ENCODE measurements at regions not wholly inside any gene's neighbourhood (a gene's known extent, or its start where the extent isn't known, plus 50 kb on each side); places are given as distances from the start of the nearest gene placed in this dataset.

DNA sequence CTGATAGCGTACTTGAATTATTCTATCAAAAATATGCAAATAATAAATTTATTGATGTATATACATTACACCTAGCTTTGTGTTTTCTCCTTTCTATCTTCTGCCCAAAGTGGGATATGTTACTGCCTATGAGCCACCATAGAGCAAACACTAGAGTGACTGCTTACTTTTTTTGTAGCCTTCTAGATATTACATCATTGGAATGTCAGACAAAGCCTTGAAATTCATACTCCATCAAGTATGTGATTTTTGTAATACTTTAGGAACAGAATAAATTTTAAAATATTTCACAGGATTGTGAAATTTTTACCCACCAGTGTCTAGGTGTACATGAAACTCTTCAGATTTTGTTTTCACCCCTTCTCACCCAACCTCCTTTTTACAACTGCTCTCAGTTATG is 787.6 kb downstream of the USP25 start:
- no peak for DNase-seq (ENCODE audit: low spot score)
- Histone ChIP-seq H3K9me3 (peaks cover 0 to 8% of the 10 kb centered on the region in 2 donors), H3K27ac (peak overlapping the region in 1 of 2 donors; percentile 35), H3K36me3 (no peaks in the 10 kb centered on the region), H3K27me3 (no peaks in the 10 kb centered on the region), H3K4me1 (peaks cover 0 to 4% of the 10 kb centered on the region in 2 donors), H3K4me3 (no peak overlapping the region)
- TF ChIP-seq, protein P1, sequence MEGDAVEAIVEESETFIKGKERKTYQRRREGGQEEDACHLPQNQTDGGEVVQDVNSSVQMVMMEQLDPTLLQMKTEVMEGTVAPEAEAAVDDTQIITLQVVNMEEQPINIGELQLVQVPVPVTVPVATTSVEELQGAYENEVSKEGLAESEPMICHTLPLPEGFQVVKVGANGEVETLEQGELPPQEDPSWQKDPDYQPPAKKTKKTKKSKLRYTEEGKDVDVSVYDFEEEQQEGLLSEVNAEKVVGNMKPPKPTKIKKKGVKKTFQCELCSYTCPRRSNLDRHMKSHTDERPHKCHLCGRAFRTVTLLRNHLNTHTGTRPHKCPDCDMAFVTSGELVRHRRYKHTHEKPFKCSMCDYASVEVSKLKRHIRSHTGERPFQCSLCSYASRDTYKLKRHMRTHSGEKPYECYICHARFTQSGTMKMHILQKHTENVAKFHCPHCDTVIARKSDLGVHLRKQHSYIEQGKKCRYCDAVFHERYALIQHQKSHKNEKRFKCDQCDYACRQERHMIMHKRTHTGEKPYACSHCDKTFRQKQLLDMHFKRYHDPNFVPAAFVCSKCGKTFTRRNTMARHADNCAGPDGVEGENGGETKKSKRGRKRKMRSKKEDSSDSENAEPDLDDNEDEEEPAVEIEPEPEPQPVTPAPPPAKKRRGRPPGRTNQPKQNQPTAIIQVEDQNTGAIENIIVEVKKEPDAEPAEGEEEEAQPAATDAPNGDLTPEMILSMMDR (IDR thresholded peaks at IDR 0.05) = no peak

DNA sequence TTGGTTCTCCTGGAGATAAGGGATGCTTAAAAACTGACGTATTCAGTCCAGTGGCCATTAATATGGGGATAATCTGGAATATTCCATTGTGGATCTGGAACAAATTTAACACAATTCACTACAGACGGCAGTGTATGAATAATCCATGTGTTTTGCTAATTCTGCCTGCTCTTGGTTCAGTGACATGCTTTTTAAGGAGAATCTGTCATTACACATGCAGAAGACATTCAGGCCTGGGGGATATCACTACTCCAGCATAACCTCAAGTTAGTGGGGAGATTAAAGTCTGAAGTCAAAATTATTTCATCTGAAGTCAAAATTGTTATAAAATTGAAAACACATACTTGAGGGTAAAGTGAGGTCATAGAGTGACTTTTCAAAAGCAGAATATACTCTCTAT is 789.3 kb downstream of the USP25 start:
- Histone ChIP-seq H3K27ac (no peak overlapping the region), H3K27me3 (no peaks in the 10 kb centered on the region), H3K4me3 (no peak overlapping the region), H3K36me3 (no peaks in the 10 kb centered on the region), H3K4me1 (peaks cover 0 to 4% of the 10 kb centered on the region in 2 donors), H3K9me3 (peaks cover 0 to 8% of the 10 kb centered on the region in 2 donors)
- TF ChIP-seq, protein P1 (IDR thresholded peaks at IDR 0.05) = no peak
- no peak for DNase-seq (ENCODE audit: low spot score)

DNA sequence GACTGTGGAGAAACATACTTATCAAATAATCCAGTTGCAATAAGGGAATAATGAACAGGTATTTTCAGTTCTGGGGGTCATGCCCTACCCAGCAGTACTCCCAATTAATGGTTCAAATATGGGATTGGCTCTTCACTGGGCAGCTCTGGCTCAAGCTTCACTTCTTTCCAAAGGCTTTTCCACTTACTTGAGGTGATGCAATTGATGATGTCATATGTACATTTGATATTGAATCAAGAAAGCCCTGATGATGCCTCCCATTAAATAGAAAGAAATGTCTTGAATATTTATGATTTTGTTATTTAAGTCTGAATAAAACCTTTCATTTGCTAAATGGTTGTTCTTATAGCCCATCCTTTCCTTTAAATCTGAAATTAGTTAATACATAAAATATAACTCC is 789.9 kb downstream of the USP25 start:
- Histone ChIP-seq H3K4me1 (peaks cover 0 to 4% of the 10 kb centered on the region in 2 donors), H3K9me3 (peaks cover 0 to 8% of the 10 kb centered on the region in 2 donors), H3K36me3 (no peaks in the 10 kb centered on the region), H3K27ac (no peak overlapping the region), H3K4me3 (no peak overlapping the region), H3K27me3 (no peaks in the 10 kb centered on the region)
- no peak for DNase-seq (ENCODE audit: low spot score)
- TF ChIP-seq, protein P1 (IDR thresholded peaks at IDR 0.05) = no peak

DNA sequence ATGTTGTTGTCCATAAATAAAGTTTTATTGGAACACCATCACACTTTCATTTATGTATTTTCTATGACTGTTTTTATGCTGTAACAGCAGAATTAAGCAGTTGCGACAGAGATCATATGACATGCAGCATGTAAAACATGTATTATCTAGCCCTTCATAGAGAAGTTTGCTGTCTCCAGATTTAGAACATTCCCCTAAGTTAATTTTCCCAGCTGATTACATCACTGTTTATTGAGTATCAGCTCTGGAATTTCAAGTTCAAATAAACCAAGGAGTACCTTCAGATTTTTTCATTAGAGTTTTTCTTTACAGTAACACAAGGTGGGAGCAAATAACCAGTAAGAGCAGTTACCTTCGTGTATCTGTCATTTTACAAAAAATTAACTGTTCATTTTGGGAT is 792.8 kb downstream of the USP25 start:
- Histone ChIP-seq H3K27ac (no peak overlapping the region), H3K36me3 (no peaks in the 10 kb centered on the region), H3K4me3 (no peak overlapping the region), H3K4me1 (peaks cover 0 to 4% of the 10 kb centered on the region in 2 donors), H3K27me3 (no peaks in the 10 kb centered on the region), H3K9me3 (no peaks in the 10 kb centered on the region)
- DNase-seq (ENCODE audit: low spot score) = no peak
- TF ChIP-seq, protein P1 (IDR thresholded peaks at IDR 0.05) = no peak

DNA sequence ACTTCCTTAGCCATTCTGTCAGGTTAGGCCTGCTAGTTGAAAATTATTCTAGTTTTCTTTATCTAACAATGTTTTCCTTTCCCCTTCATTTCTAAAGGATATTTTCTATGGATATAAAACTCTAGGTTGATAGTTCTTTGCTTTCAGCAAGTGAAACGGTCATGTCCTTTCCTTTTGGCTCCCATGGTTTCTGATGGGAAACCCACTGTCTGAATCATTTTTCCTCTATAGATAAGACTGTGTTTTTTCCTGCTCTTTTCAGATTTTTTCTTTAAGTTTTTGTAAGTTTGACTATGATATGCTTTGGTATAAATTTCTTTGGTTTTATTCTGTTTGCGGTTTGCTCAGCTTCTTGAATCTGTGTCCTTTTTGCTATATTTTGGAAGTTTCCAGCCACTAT is 800.9 kb downstream of the USP25 start:
- H3K27me3 ChIP-seq = no peaks in the 10 kb centered on the region
- no peaks in the 10 kb centered on the region for H3K36me3 ChIP-seq
- no peaks in the 10 kb centered on the region for H3K9me3 ChIP-seq
- no peak for DNase-seq (ENCODE audit: low spot score)
- peaks cover 0 to 19% of the 10 kb centered on the region in 2 donors for H3K4me1 ChIP-seq
- no peak overlapping the region for H3K4me3 ChIP-seq
- H3K27ac ChIP-seq = no peak overlapping the region
- TF ChIP-seq, protein P1 (IDR thresholded peaks at IDR 0.05) = no peak

DNA sequence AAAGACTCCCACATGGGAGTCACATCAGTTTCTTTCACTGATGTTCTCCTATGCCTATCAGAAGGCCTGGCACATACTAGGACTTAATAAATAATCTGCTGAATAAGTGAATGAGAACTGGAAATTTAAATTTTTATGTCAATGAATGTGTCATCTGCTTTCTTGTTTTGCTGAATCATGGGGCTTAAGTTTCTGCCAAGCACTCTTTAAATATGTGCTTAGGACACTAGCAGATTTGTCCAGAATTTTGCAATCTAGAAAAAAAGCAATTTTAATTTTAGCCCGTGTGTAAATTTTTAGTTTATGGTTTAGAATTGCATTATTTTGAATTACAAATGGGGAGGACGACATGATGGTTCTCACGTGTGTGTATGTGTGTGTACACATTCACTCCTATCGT is 803.1 kb downstream of the USP25 start:
- Histone ChIP-seq H3K27me3 (no peaks in the 10 kb centered on the region), H3K9me3 (no peaks in the 10 kb centered on the region), H3K27ac (peak overlapping the region; percentile 82 to 90), H3K4me1 (peaks cover 0 to 22% of the 10 kb centered on the region in 2 donors), H3K36me3 (no peaks in the 10 kb centered on the region), H3K4me3 (no peak overlapping the region)
- DNase-seq (ENCODE audit: low spot score) = no peak
- TF ChIP-seq, protein P1 (IDR thresholded peaks at IDR 0.05) = no peak
